HG02885 (cell line): ENCODE measurements at regions not wholly inside any gene's neighbourhood (a gene's known extent, or its start where the extent isn't known, plus 50 kb on each side); places are given as distances from the start of the nearest gene placed in this dataset.

Source experiments
- ATAC-seq: cut with Tn5 transposase; IDR thresholded peaks from one replicate; pipeline ENCODE4 v1.9.1; 2021; ENCODE audit warnings: mild to moderate bottlenecking; ENCODE audit not compliant: unreplicated experiment, poor library complexity

DNA sequence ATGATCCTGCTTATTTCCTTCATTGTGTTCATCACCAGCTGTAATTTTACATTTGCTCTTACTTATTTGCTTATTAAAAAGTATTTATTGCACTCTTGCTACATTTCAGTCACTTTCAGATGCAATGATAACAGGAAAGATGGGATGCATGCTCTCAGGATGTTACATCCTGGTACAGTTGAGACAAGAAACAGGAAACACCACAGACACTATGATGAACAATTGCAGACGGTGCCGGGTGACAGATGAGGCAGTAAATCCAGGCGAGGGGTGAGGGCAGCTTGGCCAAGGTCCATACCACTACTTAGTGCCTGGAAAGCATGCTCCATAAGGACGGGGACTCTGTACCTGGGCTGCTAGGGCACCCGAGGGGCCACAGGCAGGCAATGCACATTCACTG lies 156.6 kb upstream of the RAB4A start:
- no peak for ATAC-seq

DNA sequence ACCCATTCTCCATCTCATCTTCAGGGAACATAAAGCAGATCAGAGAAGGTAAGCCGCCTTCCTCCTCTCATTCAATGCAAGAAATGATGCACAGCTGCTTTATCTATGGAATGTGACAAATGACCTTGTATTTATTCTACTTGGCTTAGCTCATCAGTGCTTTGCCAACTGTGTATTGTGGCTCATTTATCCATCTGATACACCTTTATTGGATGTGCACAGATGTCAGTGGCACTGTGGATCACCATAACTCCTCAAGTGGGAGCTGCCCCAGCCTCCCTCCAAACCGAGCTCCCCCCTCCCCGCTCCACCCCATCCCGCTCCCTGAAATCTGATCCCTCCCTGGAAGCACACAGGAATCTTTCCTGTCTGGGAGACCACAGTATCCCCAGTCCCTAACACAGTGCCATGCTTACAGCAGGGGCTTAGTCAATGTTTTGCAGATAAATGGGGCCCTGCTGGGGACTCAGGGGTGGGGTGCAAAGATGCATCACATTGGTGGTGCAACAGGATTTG lies 156.0 kb upstream of the RAB4A start:
- no peak for ATAC-seq

DNA sequence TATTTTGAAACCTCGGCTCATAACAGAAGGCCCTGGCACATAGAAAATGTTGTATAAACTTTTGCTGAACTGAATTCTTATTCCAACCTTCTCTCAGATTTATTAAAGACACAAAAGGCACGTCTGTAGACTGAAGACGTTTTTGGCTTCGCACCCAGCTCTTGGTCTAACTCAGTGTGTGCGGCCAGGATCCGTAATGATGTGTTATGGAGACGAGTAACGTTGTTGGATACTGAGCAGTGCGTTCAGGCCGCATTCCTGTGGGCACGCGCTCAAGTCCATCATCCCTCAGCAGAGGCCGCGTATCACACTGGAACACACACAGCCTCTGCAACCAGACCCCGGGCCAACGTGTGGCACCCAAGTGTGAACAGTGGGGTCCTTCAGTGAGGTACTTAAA lies 154.8 kb upstream of the RAB4A start:
- no peak for ATAC-seq

GRCh38 chr1:229117664-229118300 lies 153.1 kb upstream of the RAB4A start:
- ATAC-seq: no peak

- no peak for ATAC-seq
These were observed 152.3 kb upstream of the RAB4A start for GRCh38 chr1:229118477-229119061.

GRCh38 chr1:229119161-229119560 lies 151.8 kb upstream of the RAB4A start:
- ATAC-seq: no peak

DNA sequence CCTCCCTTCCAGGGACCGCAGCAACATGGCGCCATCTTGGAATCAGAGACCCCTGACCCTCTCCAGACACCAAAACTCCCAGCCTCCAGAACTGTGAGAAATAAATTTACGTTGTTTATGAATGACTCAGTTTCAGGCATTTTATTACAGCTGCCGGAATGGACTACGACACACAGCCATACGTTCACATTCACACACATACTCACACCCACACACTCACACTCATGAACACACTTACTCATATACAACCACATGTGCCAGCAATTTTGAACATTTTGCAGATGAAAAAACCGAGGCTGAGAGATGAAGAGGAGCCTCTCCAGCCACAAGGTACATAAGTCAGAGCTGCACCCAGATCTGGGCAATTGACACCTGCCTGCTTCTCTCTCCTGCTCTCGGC lies 151.0 kb upstream of the RAB4A start:
- ATAC-seq: no peak

- ATAC-seq: no peak
These were observed 149.0 kb upstream of the RAB4A start for GRCh38 chr1:229121845-229122436.

DNA sequence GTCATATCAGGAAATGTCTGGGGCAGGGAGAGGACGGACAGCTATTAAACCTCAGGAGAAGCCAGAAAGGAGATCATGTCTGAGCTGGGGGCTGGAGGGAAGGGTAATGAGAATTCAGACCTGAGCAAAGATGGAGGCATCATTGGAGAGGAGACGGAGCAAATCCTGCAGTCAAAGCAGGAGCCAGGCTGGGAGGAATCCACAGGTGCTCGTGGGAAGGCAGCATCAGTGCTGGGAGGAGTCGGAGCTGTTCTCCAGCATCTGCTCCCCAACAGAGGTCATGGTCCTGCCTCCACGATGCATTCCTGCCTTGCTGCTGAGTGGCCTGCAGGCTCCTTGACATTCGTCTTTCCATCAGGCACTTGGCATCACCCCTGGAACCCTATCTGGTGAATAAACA lies 148.3 kb upstream of the RAB4A start:
- ATAC-seq: no peak

- no peak for ATAC-seq
These were observed 146.8 kb upstream of the RAB4A start for GRCh38 chr1:229124116-229124515.

GRCh38 chr1:229124520-229125124 lies 146.3 kb upstream of the RAB4A start:
- ATAC-seq: no peak

DNA sequence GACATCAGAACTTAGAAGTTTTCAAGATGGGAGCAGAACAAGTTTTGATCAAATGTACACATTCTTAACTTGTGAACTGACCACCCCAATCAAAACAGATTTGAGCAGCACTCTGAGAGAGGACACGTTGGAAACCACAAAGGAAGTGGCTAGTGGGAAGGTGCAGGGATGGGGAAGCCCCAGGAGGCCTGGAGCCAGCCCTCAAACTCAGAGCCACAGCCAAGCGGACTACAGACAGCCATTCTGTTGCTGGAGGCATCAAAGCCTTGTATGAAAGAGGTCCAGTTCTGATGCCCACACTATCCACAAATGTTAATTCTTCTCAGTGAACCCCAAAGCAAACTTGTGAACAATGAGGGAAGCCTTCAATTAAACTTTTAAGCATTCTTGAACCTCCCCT lies 143.6 kb upstream of the RAB4A start:
- ATAC-seq: no peak

DNA sequence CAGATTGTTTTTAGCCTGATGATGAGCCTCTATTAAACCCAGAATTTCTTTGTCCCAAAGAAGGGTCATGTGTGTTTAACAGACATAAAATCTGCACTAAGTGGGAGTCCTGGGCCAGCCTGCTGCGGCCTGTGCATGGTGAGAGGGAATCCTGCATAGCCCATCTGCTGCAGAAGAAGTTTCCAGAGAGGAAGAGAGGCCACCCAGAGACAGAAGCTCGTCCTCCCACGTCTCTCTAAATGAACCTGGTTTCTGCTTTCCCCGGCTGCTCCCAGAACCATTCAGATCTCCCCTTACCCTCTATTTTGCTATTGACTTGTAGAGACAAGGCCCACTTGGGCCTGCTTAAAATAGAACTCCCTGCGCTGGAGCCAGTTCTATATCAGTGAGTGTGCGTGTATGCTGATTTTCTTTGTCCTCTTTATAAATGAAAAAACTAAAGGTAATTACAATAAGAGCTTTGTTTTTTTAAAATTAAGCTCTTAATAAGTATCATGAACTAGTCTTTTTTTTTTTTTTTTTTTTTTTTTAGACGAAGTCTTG lies 142.8 kb upstream of the RAB4A start:
- no peak for ATAC-seq

DNA sequence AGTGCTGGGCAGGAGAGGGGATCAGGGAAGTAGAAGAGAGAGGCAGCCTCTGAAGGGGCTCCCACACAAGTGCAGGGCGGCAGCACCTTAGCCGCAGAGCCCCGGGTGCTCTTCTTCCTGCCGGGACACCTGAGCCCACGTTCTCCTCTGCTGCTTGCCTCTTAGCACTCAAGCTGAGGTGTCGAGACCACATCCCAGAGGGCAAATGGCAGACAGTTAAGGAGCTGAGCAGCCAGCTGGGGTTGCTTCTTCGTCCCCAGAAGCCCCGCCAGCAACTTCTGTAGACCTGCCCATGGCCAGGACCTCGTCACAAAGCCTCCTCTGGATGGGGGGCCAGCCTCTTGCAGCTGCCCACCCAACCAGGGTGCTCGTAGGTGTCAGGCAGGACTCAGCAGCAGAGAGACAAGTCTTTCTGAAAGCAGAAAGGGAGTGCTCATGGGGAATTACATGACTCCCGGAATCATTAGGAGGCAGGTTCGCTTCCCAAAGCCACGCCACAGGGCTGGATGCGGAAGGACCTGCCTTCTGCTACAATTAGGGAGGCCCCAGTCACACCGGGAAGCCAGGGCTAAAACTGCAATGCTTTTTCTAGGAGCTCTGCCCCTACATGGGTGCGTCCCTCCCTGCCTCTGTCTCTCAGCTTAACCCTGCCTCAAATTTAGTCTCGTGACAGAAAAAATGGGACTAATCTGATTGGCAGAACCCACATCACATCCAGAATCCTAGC lies 141.4 kb upstream of the RAB4A start:
- ATAC-seq: no peak

DNA sequence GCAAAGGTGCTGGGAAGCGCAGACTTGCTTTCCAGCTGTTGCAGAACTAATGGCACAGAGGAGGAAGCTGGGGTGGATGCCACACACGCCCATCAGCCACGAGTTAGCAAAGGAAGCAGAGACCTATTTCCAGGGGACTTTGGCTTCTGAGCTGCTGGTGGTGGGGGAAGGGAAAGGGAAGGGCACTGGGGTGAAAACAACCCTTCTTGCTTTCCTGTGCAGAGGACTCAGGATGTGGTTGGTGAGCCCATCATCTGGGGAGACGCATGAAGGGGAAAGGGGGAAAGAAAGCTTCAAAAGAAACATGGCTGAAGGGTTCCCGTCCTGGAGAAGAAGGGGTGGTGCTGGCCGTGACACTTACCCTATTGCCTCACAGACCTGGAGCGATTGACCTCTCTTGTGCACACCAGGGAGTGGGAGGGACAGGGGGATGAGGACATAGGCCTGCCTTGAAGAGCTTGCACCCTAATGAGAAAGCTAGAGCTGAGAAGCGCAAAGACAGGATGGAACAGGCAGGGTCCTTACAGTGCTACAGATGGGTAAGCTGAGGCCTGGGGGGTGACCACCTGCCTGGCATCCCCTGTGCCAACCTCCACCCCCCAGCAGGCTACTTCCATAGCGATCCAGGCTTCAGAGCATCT lies 140.8 kb upstream of the RAB4A start:
- ATAC-seq: no peak

DNA sequence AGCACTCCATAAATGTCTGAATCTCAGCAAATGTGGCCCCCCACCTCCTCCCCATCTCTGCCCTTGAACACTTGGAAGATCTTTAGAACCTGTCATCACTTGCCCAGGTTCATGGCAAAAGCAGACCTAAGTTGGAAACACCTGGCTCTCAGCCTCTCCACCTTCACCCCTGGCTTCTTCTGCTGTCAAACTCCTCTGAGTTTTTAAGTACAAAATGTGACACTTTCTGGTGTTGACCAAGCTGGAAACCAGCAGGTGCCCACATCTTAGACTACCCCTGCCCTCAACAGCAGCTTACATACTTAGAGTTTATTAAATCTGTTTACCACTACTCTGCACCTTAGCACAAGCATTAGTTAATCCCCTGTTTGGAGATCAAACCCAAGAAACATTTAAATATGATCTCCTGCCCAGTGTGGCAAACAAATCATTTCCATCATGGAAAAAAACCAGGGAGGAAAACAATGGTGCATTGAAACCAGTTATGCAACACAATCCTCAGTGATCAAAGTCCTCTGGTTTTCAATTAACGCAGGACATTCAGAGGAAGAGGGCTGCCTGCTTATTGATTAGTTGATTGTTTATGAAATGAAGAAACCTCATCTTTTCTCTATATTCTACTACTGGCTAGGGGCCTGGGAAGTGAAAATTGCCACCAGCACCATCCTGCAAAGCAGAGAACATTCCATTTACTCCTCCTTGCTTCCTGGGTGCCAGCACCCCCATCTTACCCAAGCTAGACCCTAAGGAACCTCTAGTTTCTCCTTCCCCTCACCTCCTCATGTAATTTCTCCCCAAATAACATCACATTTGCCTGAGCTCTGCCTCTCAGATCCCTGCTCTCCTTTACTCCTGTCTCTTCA lies 139.4 kb upstream of the RAB4A start:
- ATAC-seq: no peak

DNA sequence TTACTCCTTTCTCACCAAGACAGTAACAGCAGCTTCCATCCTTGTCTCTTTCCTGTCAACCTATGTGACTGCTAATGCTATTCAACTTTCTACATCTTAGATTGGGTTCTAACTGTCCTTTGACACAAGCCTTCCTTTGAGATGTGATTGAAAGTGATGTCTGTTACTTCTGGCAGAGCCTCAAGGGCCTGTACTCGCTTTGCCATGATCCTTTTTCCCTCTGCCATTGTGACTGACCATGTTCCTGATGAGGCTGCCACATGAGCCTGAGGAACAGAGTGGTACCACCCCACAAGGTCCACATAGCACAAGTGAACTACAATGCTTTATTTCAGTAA lies 138.8 kb upstream of the RAB4A start:
- no peak for ATAC-seq

DNA sequence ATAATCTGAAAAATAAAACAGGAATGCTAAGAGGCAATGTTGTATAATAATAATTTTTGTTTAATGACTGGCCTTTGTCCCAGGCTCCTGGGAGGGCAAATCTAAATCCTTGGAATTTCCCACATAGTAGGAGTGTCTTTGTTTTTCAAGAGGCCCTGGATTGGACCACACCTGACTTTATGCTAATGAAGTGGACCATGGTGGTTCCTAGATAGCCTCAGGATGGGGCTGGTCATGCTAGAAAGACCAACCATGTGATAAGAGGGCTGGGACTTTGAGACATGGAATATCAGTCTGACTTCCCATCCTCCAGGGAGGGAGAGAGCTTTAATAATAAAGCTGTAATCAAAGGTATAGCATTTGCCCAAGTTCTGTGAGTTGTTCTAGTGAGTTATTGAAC lies 138.2 kb upstream of the RAB4A start:
- ATAC-seq: no peak

- ATAC-seq: no peak
These were observed 137.8 kb upstream of the RAB4A start for GRCh38 chr1:229133151-229133550.
